ENCODE measurements at regions not wholly inside any gene's neighbourhood (a gene's known extent, or its start where the extent isn't known, plus 50 kb on each side); places are given as distances from the start of the nearest gene placed in this dataset.

- DNase-seq (ENCODE audit: low read depth, low spot score), result no peak
Measured at GRCh38 chr12:91551242-91551641, 368.6 kb upstream of the DCN start.

- no peak for DNase-seq (ENCODE audit: low read depth, low spot score)
Measured at GRCh38 chr12:91542666-91543065, 360.0 kb upstream of the DCN start.

- no peak for DNase-seq (ENCODE audit: low read depth, low spot score)
Measured at GRCh38 chr12:91542067-91542466, 359.4 kb upstream of the DCN start.

GRCh38 chr12:91538418-91538817 lies 355.8 kb upstream of the DCN start:
- DNase-seq (ENCODE audit: low read depth, low spot score), result no peak

- no peak for DNase-seq (ENCODE audit: low read depth, low spot score)
Measured at GRCh38 chr12:91533366-91533765, 350.7 kb upstream of the DCN start.

GRCh38 chr12:91529829-91530228 lies 347.2 kb upstream of the DCN start:
- no peak for DNase-seq (ENCODE audit: low read depth, low spot score)

- DNase-seq (ENCODE audit: low read depth, low spot score), result no peak
Measured at GRCh38 chr12:91523831-91524230, 341.2 kb upstream of the DCN start.

GRCh38 chr12:91516695-91517047 lies 334.1 kb upstream of the DCN start:
- no peak for DNase-seq (ENCODE audit: low read depth, low spot score)

GRCh38 chr12:91515944-91516694 lies 333.5 kb upstream of the DCN start:
- DNase-seq (ENCODE audit: low read depth, low spot score), result no peak

GRCh38 chr12:91513313-91513712 lies 330.7 kb upstream of the DCN start:
- DNase-seq (ENCODE audit: low read depth, low spot score), result no peak

GRCh38 chr12:91511795-91512420 lies 329.3 kb upstream of the DCN start:
- DNase-seq (ENCODE audit: low read depth, low spot score), result no peak

GRCh38 chr12:91507754-91508153 lies 325.1 kb upstream of the DCN start:
- no peak for DNase-seq (ENCODE audit: low read depth, low spot score)

GRCh38 chr12:91506452-91506851 lies 323.8 kb upstream of the DCN start:
- DNase-seq (ENCODE audit: low read depth, low spot score), result no peak

- DNase-seq (ENCODE audit: low read depth, low spot score), result no peak
Measured at GRCh38 chr12:91505006-91505405, 322.4 kb upstream of the DCN start.

- DNase-seq (ENCODE audit: low read depth, low spot score), result no peak
Measured at GRCh38 chr12:91502208-91502607, 319.6 kb upstream of the DCN start.

GRCh38 chr12:91496337-91496736 lies 313.7 kb upstream of the DCN start:
- DNase-seq (ENCODE audit: low read depth, low spot score), result no peak

- DNase-seq (ENCODE audit: low read depth, low spot score), result no peak
Measured at GRCh38 chr12:91493308-91493707, 310.7 kb upstream of the DCN start.

- no peak for DNase-seq (ENCODE audit: low read depth, low spot score)
Measured at GRCh38 chr12:91492648-91493047, 310.0 kb upstream of the DCN start.

GRCh38 chr12:91490667-91491311 lies 308.2 kb upstream of the DCN start:
- no peak for DNase-seq (ENCODE audit: low read depth, low spot score)

- no peak for DNase-seq (ENCODE audit: low read depth, low spot score)
Measured at GRCh38 chr12:91483471-91483985, 300.9 kb upstream of the DCN start.

- no peak for DNase-seq (ENCODE audit: low read depth, low spot score)
Measured at GRCh38 chr12:91482231-91482630, 299.6 kb upstream of the DCN start.

- DNase-seq (ENCODE audit: low read depth, low spot score), result no peak
Measured at GRCh38 chr12:91478500-91478899, 295.9 kb upstream of the DCN start.

GRCh38 chr12:91467686-91468085 lies 285.1 kb upstream of the DCN start:
- no peak for DNase-seq (ENCODE audit: low read depth, low spot score)
